H9 (cell line): ENCODE measurements at regions not wholly inside any gene's neighbourhood (a gene's known extent, or its start where the extent isn't known, plus 50 kb on each side); places are given as distances from the start of the nearest gene placed in this dataset.
A peak's percentile ranks its signal among the peaks of the same experiment; 100 is the strongest.

ENCODE experiments used
- DNase-seq: peaks from one replicate; pipeline ENCODE4 v3.0.0-alpha.2; 2017
- H2AFZ ChIP-seq: one replicate; pipeline ENCODE4 v1.6.1; 2013; ENCODE audit warnings: mild to moderate bottlenecking, low read length, control low read depth, moderate library complexity
- H2AK5ac ChIP-seq: 2 replicates; pipeline ENCODE4 v1.6.1; 2013; ENCODE audit warnings: low read length, control low read depth, mixed read lengths; ENCODE audit not compliant: insufficient read length
- H2BK120ac ChIP-seq: one replicate; pipeline ENCODE4 v1.6.1; 2013; ENCODE audit warnings: low read depth, mild to moderate bottlenecking, low read length, control low read depth, inconsistent platforms; ENCODE audit not compliant: poor library complexity, severe bottlenecking
- H2BK12ac ChIP-seq: 2 replicates; pipeline ENCODE4 v1.6.1; 2013; ENCODE audit warnings: low read length, control low read depth, mixed read lengths, low read depth; ENCODE audit not compliant: insufficient read length
- H2BK15ac ChIP-seq: 2 replicates; pipeline ENCODE4 v1.6.1; 2013; ENCODE audit warnings: low read depth, low read length, control low read depth
- H2BK20ac ChIP-seq: one replicate; pipeline ENCODE4 v1.6.1; 2013; ENCODE audit warnings: low read depth, mild to moderate bottlenecking, low read length, control low read depth, inconsistent platforms; ENCODE audit not compliant: poor library complexity, severe bottlenecking
- H2BK5ac ChIP-seq: 2 replicates; pipeline ENCODE4 v1.6.1; 2013; ENCODE audit warnings: low read length, control low read depth, mixed read lengths; ENCODE audit not compliant: insufficient read length
- H3K14ac ChIP-seq: 2 replicates; pipeline ENCODE4 v1.6.1; 2013; ENCODE audit warnings: low read length, control low read depth; ENCODE audit not compliant: insufficient read depth
- H3K18ac ChIP-seq: 2 replicates; pipeline ENCODE4 v1.6.1; 2013; ENCODE audit warnings: low read depth, mild to moderate bottlenecking, mixed read lengths, low read length, control low read depth; ENCODE audit not compliant: insufficient read length
- H3K23ac ChIP-seq: 2 replicates; pipeline ENCODE4 v1.6.1; 2013; ENCODE audit warnings: low read length, control low read depth, mixed read lengths, low read depth; ENCODE audit not compliant: insufficient read length
- H3K23me2 ChIP-seq: 2 replicates; pipeline ENCODE4 v1.6.1; 2013; ENCODE audit warnings: low read depth, mild to moderate bottlenecking, mixed read lengths, low read length, control low read depth; ENCODE audit not compliant: insufficient read length, poor library complexity, severe bottlenecking
- H3K27ac ChIP-seq: 2 replicates; pipeline ENCODE4 v1.5.1; 2013; ENCODE audit warnings: low read length, control low read depth, mixed read lengths, low read depth; ENCODE audit not compliant: insufficient read length
- H3K27me3 ChIP-seq: 2 replicates; pipeline ENCODE4 v1.6.1; 2013; ENCODE audit warnings: low read length, control low read depth, inconsistent platforms; ENCODE audit not compliant: insufficient read depth
- H3K4ac ChIP-seq: 2 replicates; pipeline ENCODE4 v1.6.1; 2013; ENCODE audit warnings: low read depth, mild to moderate bottlenecking, control low read depth, inconsistent platforms, low read length, moderate library complexity
- H3K4me1 ChIP-seq: 2 replicates; pipeline ENCODE4 v1.6.1; 2013; ENCODE audit warnings: low read length, control low read depth, inconsistent platforms; ENCODE audit not compliant: insufficient read depth
- H3K4me2 ChIP-seq: 2 replicates; pipeline ENCODE4 v1.6.1; 2013; ENCODE audit warnings: low read length, control low read depth, mixed read lengths; ENCODE audit not compliant: insufficient read length, insufficient read depth
- H3K56ac ChIP-seq: 2 replicates; pipeline ENCODE4 v1.6.1; 2013; ENCODE audit warnings: low read depth, mild to moderate bottlenecking, mixed read lengths, low read length, control low read depth; ENCODE audit not compliant: insufficient read length
- H3K79me1 ChIP-seq: 2 replicates; pipeline ENCODE4 v1.6.1; 2013; ENCODE audit warnings: low read depth, mild to moderate bottlenecking, moderate library complexity, low read length, control low read depth, inconsistent platforms; ENCODE audit not compliant: insufficient read depth, poor library complexity, severe bottlenecking
- H3K79me2 ChIP-seq: 2 replicates; pipeline ENCODE4 v1.6.1; 2013; ENCODE audit warnings: low read length, control low read depth, inconsistent platforms; ENCODE audit not compliant: insufficient read depth
- H3K9ac ChIP-seq: 2 replicates; pipeline ENCODE4 v1.6.1; 2013; ENCODE audit warnings: low read length, control low read depth, mixed read lengths; ENCODE audit not compliant: insufficient read length; ENCODE audit errors: extremely low read depth
- H3K9me3 ChIP-seq: one replicate; pipeline ENCODE4 v1.6.1; 2013; ENCODE audit warnings: low read depth, low read length, inconsistent platforms; ENCODE audit not compliant: control insufficient read depth
- H3T11ph ChIP-seq: one replicate; pipeline ENCODE4 v1.6.1; 2013; ENCODE audit warnings: mild to moderate bottlenecking, low read length, control low read depth, inconsistent platforms
- H4K20me1 ChIP-seq: one replicate; pipeline ENCODE4 v1.6.1; 2013; ENCODE audit not compliant: control insufficient read depth, insufficient read length, insufficient read depth
- H4K5ac ChIP-seq: 2 replicates; pipeline ENCODE4 v1.6.1; 2013; ENCODE audit warnings: low read depth, mild to moderate bottlenecking, mixed read lengths, low read length, control low read depth; ENCODE audit not compliant: insufficient read length
- H4K8ac ChIP-seq: replicated peaks from 2 replicates; pipeline ENCODE4 v1.6.1; 2013; ENCODE audit warnings: low read length, control low read depth, mixed read lengths, low read depth; ENCODE audit not compliant: insufficient read length
- H4K91ac ChIP-seq: 2 replicates; pipeline ENCODE4 v1.6.1; 2013; ENCODE audit warnings: low read depth, mild to moderate bottlenecking, moderate library complexity, mixed read lengths, low read length, control low read depth; ENCODE audit not compliant: insufficient read length
- H3K27ac Mint-ChIP-seq, 3 experiments: 2 replicates in 2 of 3; 3 replicates in 1 of 3; pipeline ENCODE4 v1.8.0; 2020 to 2021; ENCODE audit warnings: mixed read lengths in 3 of 3, mild to moderate bottlenecking in 1 of 3, moderate library complexity in 1 of 3
- H3K27me3 Mint-ChIP-seq: 2 replicates; pipeline ENCODE4 v1.8.0; 2021; ENCODE audit warnings: low read depth, mild to moderate bottlenecking, moderate library complexity, mixed read lengths
- H3K36me3 Mint-ChIP-seq, 3 experiments: 2 replicates in 2 of 3; 3 replicates in 1 of 3; pipeline ENCODE4 v1.8.0; 2020 to 2021; ENCODE audit warnings: low read depth in 3 of 3, mixed read lengths in 3 of 3; ENCODE audit not compliant: insufficient read depth in 1 of 3
- H3K4me1 Mint-ChIP-seq, 2 experiments: 2 replicates each; pipeline ENCODE4 v1.8.0; 2020; ENCODE audit warnings: mixed read lengths in 2 of 2
- H3K4me3 Mint-ChIP-seq, 2 experiments: 2 replicates in 1 of 2; 3 replicates in 1 of 2; pipeline ENCODE4 v1.8.0; 2020 to 2021; ENCODE audit warnings: mild to moderate bottlenecking in 2 of 2, mixed read lengths in 2 of 2, moderate library complexity in 1 of 2
- H3K9me3 Mint-ChIP-seq, 2 experiments: 2 replicates in 1 of 2; 3 replicates in 1 of 2; pipeline ENCODE4 v1.8.0; 2020; ENCODE audit warnings: mild to moderate bottlenecking in 2 of 2, mixed read lengths in 2 of 2, moderate library complexity in 1 of 2
- WGBS: extraction: QIAGEN DNeasy Blood & Tissue Kit; methylation state at CpG from one replicate; pipeline ENCODE4 v1.1.7; 2013; ENCODE audit warnings: missing lambda C conversion rate, low lambda C conversion rate, mixed read lengths; ENCODE audit not compliant: insufficient read length; ENCODE audit errors: extremely low coverage; 5-methylcytosine and 5-hydroxymethylcytosine counted together
- TF ChIP-seq, protein P1 (sequence below): fragments of 200-600 bp; sonication (generic); conservative IDR thresholded peaks from 3 replicates; pipeline ENCODE4 v1.8.0; 2021; ENCODE audit warnings: antibody characterized with exemption, mild to moderate bottlenecking

DNA sequence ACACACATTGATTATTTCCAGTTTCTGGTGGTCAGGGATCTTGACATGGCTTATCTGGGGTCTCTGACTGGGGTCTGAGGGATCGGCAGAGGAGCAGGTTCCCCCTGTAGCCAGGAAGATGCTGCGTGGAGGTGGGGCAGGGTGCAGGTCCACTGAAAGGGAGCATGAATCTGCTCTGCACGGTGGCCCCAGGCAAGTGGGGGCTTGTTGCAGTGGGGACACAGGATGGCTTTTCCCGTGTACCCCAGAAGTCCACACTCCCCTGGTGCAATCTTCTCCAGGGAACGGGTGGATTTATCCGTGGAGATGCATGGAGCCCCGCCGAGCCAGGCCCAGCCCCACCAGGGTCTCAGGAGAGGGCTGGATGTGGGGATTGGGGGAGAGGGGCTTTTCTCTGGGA lies 210.4 kb upstream of the C14orf180 start:
- Mint-ChIP-seq H3K4me1 (peaks cover 14 to 25% of the 10 kb centered on the region in 2 experiments), H3K9me3 (no peaks in the 10 kb centered on the region; a peak in 1 of 5 replicates), H3K36me3 (no peaks in the 10 kb centered on the region), H3K4me3 (no peak overlapping the region), H3K27ac (no peak overlapping the region), H3K27me3 (peaks cover 3% of the 10 kb centered on the region; the same call in 1 of the 2 replicates)
- TF ChIP-seq, protein P1, sequence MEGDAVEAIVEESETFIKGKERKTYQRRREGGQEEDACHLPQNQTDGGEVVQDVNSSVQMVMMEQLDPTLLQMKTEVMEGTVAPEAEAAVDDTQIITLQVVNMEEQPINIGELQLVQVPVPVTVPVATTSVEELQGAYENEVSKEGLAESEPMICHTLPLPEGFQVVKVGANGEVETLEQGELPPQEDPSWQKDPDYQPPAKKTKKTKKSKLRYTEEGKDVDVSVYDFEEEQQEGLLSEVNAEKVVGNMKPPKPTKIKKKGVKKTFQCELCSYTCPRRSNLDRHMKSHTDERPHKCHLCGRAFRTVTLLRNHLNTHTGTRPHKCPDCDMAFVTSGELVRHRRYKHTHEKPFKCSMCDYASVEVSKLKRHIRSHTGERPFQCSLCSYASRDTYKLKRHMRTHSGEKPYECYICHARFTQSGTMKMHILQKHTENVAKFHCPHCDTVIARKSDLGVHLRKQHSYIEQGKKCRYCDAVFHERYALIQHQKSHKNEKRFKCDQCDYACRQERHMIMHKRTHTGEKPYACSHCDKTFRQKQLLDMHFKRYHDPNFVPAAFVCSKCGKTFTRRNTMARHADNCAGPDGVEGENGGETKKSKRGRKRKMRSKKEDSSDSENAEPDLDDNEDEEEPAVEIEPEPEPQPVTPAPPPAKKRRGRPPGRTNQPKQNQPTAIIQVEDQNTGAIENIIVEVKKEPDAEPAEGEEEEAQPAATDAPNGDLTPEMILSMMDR: no peak
- Histone ChIP-seq H4K91ac (no peak overlapping the region), H2BK5ac (no peak overlapping the region), H3K56ac (no peak overlapping the region), H2BK120ac (no peak overlapping the region), H3K23me2 (no peaks in the 10 kb centered on the region), H2AK5ac (no peak overlapping the region), H4K8ac (no peak overlapping the region), H2BK12ac (no peak overlapping the region), H3K18ac (no peak overlapping the region), H3T11ph (no peak overlapping the region), H2BK20ac (no peak overlapping the region), H3K14ac (peak overlapping the region; percentile 24; the same call in 1 of the 2 replicates), H3K27ac (no peak overlapping the region), H4K5ac (no peak overlapping the region), H2BK15ac (no peak overlapping the region), H4K20me1 (no peaks in the 10 kb centered on the region), H3K79me1 (no peaks in the 10 kb centered on the region), H3K9me3 (no peaks in the 10 kb centered on the region), H2AFZ (no peak overlapping the region), H3K79me2 (no peaks in the 10 kb centered on the region), H3K4ac (no peak overlapping the region), H3K4me1 (no peaks in the 10 kb centered on the region), H3K27me3 (no peaks in the 10 kb centered on the region), H3K9ac (no peak overlapping the region), H3K23ac (no peak overlapping the region), H3K4me2 (no peak overlapping the region)
- DNase-seq: no peak
- WGBS: no CpG with 5 or more reads among the region's 8 CpGs
